Gastroesophageal sphincter (tissue), 4 donors: ENCODE measurements at regions not wholly inside any gene's neighbourhood (a gene's known extent, or its start where the extent isn't known, plus 50 kb on each side); places are given as distances from the start of the nearest gene placed in this dataset.

Experiments
- ATAC-seq: fragments of 150-250 bp; one replicate; pipeline ENCODE4 v1.9.1; 2016; ENCODE audit warnings: mild to moderate bottlenecking, moderate library complexity
- H3K27ac ChIP-seq, 4 donors: fragments of 200-600 bp; sonication (generic) in 3 of 4; 1 replicate in 3 of 4; 2 replicates in 1 of 4; pipeline ENCODE4 v1.5.1; 2016 to 2019
- H3K27me3 ChIP-seq: fragments of 200-600 bp; sonication (generic); one replicate; pipeline ENCODE4 v1.5.1; 2019
- H3K36me3 ChIP-seq, 2 donors: fragments of 200-600 bp; sonication (generic); one replicate each; pipeline ENCODE4 v1.5.1; 2019; ENCODE audit warnings: control low read depth in 1 of 2
- H3K4me1 ChIP-seq, 3 donors: fragments of 200-600 bp; sonication (generic); 1 replicate in 2 of 3; 2 replicates in 1 of 3; pipeline ENCODE4 v1.5.1; 2016 to 2019; ENCODE audit warnings: control low read depth in 2 of 3
- H3K4me3 ChIP-seq, 2 donors: fragments of 200-600 bp; sonication (generic); one replicate each; pipeline ENCODE4 v1.5.1; 2019; ENCODE audit warnings: mild to moderate bottlenecking in 1 of 2, moderate library complexity in 1 of 2
- H3K9me3 ChIP-seq, 3 donors: fragments of 200-600 bp; sonication (generic); one replicate each; pipeline ENCODE4 v1.5.1; 2017 to 2019; ENCODE audit warnings: control low read depth in 2 of 3
- CTCF ChIP-seq, 4 experiments: fragments of 200-600 bp in 2 of 4; fragments of 450-650 bp in 2 of 4; sonication (generic) in 1 of 4; IDR thresholded peaks; one replicate each; pipeline ENCODE4 v1.5.1; 2017 to 2019; ENCODE audit warnings: antibody characterized with exemption in 4 of 4, mild to moderate bottlenecking in 2 of 4, moderate library complexity in 2 of 4
- EP300 ChIP-seq: sonication (generic); formaldehyde crosslinking; IDR thresholded peaks from one replicate; pipeline ENCODE4 v1.6.1; 2017; ENCODE audit warnings: antibody characterized with exemption, mild to moderate bottlenecking
- POLR2A ChIP-seq, 2 donors: fragments of 450-650 bp; IDR thresholded peaks; one replicate each; pipeline ENCODE4 v1.6.1; 2017; ENCODE audit warnings: antibody characterized with exemption in 2 of 2, mild to moderate bottlenecking in 2 of 2, moderate library complexity in 1 of 2
- POLR2AphosphoS5 ChIP-seq: sonication (generic); formaldehyde crosslinking; IDR thresholded peaks from one replicate; pipeline ENCODE4 v1.6.1; 2017; ENCODE audit warnings: antibody characterized with exemption
- WGBS, 2 donors: methylation state at CpG; one replicate each; pipeline ENCODE4 v1.1.5; 2018; ENCODE audit warnings: low coverage in 1 of 2; 5-methylcytosine and 5-hydroxymethylcytosine counted together

GRCh38 chr4:103885152-103885551, 165.4 kb upstream of the TACR3 start:
- ATAC-seq: no peak
- Histone ChIP-seq H3K27me3 (no peaks in the 10 kb centered on the region), H3K36me3 (no peaks in the 10 kb centered on the region), H3K4me3 (no peak overlapping the region), H3K9me3 (no peaks in the 10 kb centered on the region), H3K4me1 (no peaks in the 10 kb centered on the region), H3K27ac (no peak overlapping the region)
- WGBS, 2 donors: 26 to 31% methylated on average over 3 of the region's 3 CpGs
- TF ChIP-seq POLR2AphosphoS5 (no peak), CTCF (IDR thresholded peaks at IDR 0.05) (no peak), POLR2A (IDR thresholded peaks at IDR 0.05) (no peak), EP300 (no peak)

- Histone ChIP-seq H3K4me3 (no peak overlapping the region), H3K27me3 (no peaks in the 10 kb centered on the region), H3K36me3 (no peaks in the 10 kb centered on the region), H3K27ac (no peak overlapping the region), H3K4me1 (no peaks in the 10 kb centered on the region), H3K9me3 (no peaks in the 10 kb centered on the region)
- ATAC-seq: no peak
- no peak for TF ChIP-seq POLR2A (IDR thresholded peaks at IDR 0.05)
- WGBS, 2 donors: 80% methylated on average over 1 of the region's 2 CpGs; no CpG with 5 or more reads in 1 of the 2 donors
Observed at GRCh38 chr4:103867311-103867710, 147.5 kb upstream of the TACR3 start.

- no peaks in the 10 kb centered on the region for H3K4me1 ChIP-seq
- TF ChIP-seq POLR2AphosphoS5 (no peak), POLR2A (IDR thresholded peaks at IDR 0.05) (no peak), EP300 (no peak), CTCF (IDR thresholded peaks at IDR 0.05) (no peak)
- ATAC-seq: no peak
- no peak overlapping the region for H3K4me3 ChIP-seq
- peaks cover 0 to 17% (median 0%) of the 10 kb centered on the region in 3 donors for H3K9me3 ChIP-seq
- no peaks in the 10 kb centered on the region for H3K36me3 ChIP-seq
- no peak overlapping the region for H3K27ac ChIP-seq
- no peaks in the 10 kb centered on the region for H3K27me3 ChIP-seq
Observed at GRCh38 chr4:103853627-103854026, 133.8 kb upstream of the TACR3 start.

GRCh38 chr4:103853146-103853545, 133.4 kb upstream of the TACR3 start:
- Histone ChIP-seq H3K27ac (no peak overlapping the region), H3K27me3 (no peaks in the 10 kb centered on the region), H3K4me1 (no peaks in the 10 kb centered on the region), H3K9me3 (peaks cover 0 to 22% (median 0%) of the 10 kb centered on the region in 3 donors), H3K36me3 (no peaks in the 10 kb centered on the region), H3K4me3 (no peak overlapping the region)
- ATAC-seq: no peak
- no peak for TF ChIP-seq POLR2AphosphoS5
- TF ChIP-seq CTCF (IDR thresholded peaks at IDR 0.05): no peak
- TF ChIP-seq POLR2A (IDR thresholded peaks at IDR 0.05): no peak
- no peak for TF ChIP-seq EP300
- 8 to 27% methylated on average over 3 of the region's 3 CpGs for WGBS, 2 donors

- H3K27me3 ChIP-seq: no peaks in the 10 kb centered on the region
- H3K27ac ChIP-seq: no peak overlapping the region
- TF ChIP-seq EP300: no peak
- peaks cover 0 to 35% (median 0%) of the 10 kb centered on the region in 3 donors for H3K9me3 ChIP-seq
- no peak for ATAC-seq
- no peaks in the 10 kb centered on the region for H3K36me3 ChIP-seq
- H3K4me1 ChIP-seq: no peaks in the 10 kb centered on the region
- no peak overlapping the region for H3K4me3 ChIP-seq
Observed at GRCh38 chr4:103845075-103845474, 125.3 kb upstream of the TACR3 start.

- 58% methylated on average over 5 of the region's 5 CpGs for WGBS, 2 donors
- no peak overlapping the region for H3K27ac ChIP-seq
Observed at GRCh38 chr4:103842637-103843239, 123.0 kb upstream of the TACR3 start.

More at GRCh38 chr4:103842637-103843239, 123.0 kb upstream of the TACR3 start:
- Histone ChIP-seq H3K4me3 (no peak overlapping the region), H3K9me3 (peaks cover 0 to 15% (median 0%) of the 10 kb centered on the region in 3 donors), H3K36me3 (no peaks in the 10 kb centered on the region), H3K27me3 (no peaks in the 10 kb centered on the region), H3K4me1 (no peaks in the 10 kb centered on the region)
- no peak for TF ChIP-seq EP300
- no peak for TF ChIP-seq POLR2A (IDR thresholded peaks at IDR 0.05)
- TF ChIP-seq CTCF (IDR thresholded peaks at IDR 0.05): no peak
- TF ChIP-seq POLR2AphosphoS5: no peak
- no peak for ATAC-seq
